ENCODE measurements at regions not wholly inside any gene's neighbourhood (a gene's known extent, or its start where the extent isn't known, plus 50 kb on each side); places are given as distances from the start of the nearest gene placed in this dataset.

DNA sequence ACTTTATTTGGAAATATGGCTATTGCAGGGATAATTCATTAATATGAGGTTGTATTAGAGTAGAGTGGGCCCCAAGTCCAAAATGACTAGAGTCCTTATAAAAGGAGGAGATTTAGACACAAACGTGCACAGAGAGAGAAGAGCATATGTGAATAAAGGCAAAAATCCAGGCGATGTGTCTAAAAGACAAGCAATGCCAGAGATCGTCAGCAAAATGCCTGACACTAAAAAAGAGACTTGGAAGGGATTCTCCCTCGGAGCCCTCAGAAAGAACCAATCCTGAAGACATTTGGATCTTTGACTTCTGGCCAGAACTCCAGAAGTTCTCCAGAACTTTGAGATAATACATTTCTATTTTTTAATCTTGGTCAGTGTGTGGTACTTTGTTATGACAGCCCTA, 472.1 kb downstream of the NLGN4X start:
- Histone ChIP-seq H3K4me3 (ENCODE audit: low read length) (no peak overlapping the region), H3K9me2 (ENCODE audit: insufficient read depth, low read length) (no peaks in the 10 kb centered on the region), H3K27me3 (ENCODE audit: insufficient read depth, low read depth, low read length) (no peaks in the 10 kb centered on the region), H3K27ac (ENCODE audit: low read length) (no peak overlapping the region), H3K9me3 (ENCODE audit: low read length) (no peaks in the 10 kb centered on the region), H3K4me2 (ENCODE audit: low read length) (no peak overlapping the region), H3K9ac (ENCODE audit: low read length) (no peak overlapping the region), H4K20me1 (ENCODE audit: insufficient read depth) (no peaks in the 10 kb centered on the region), H3F3A (ENCODE audit: insufficient read depth, low read length, poor library complexity, severe bottlenecking) (no peaks in the 10 kb centered on the region), H2AFZ (ENCODE audit: low read depth, low read length) (no peak overlapping the region), H3K79me2 (replicated peaks; ENCODE audit: insufficient read depth, low read length) (no peaks in the 10 kb centered on the region), H3K36me3 (ENCODE audit: insufficient read depth, low read length) (no peaks in the 10 kb centered on the region)
- no peak for TF ChIP-seq RAD21 (conservative IDR thresholded peaks at IDR 0.05)
- TF ChIP-seq MXI1 (conservative IDR thresholded peaks at IDR 0.05; ENCODE audit: poor library complexity, severe bottlenecking): no peak
- no peak for TF ChIP-seq CTCF (IDR thresholded peaks at IDR 0.05; ENCODE audit: poor library complexity, severe bottlenecking)
- no peak for TF ChIP-seq POLR2AphosphoS5 (IDR thresholded peaks at IDR 0.05)
- no peak for TF ChIP-seq REST (IDR thresholded peaks at IDR 0.05; ENCODE audit: borderline replicate concordance)
- no peak for TF ChIP-seq EP300 (conservative IDR thresholded peaks at IDR 0.05; ENCODE audit: poor library complexity, severe bottlenecking)
- no peak for TF ChIP-seq EZH2 (IDR thresholded peaks at IDR 0.05; ENCODE audit: borderline replicate concordance, insufficient read depth, low read length, poor library complexity, severe bottlenecking)
- no peak for TF ChIP-seq TAF1 (IDR thresholded peaks at IDR 0.05; ENCODE audit: low read depth)
- TF ChIP-seq SMC3 (conservative IDR thresholded peaks at IDR 0.05; ENCODE audit: poor library complexity): no peak

DNA sequence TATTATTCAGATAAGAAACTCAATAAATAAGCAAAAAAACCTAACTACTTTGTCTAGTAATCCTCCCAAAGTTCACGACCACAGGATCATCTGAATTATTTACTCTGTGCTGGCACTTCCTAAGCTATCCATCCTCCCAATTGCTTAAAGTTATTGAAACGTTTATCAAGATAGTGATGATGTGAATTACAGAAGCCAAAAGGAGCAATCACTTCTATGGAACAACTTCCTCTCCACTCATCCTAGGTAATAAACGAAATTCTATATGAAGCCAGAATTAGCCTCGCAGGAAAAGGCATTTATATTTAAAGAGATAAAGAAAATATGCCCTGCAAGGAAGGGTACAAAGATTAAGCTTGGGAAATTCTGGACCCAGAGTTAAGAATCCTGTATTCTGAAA, 475.4 kb downstream of the NLGN4X start:
- no peak for TF ChIP-seq RAD21 (conservative IDR thresholded peaks at IDR 0.05)
- TF ChIP-seq EZH2 (IDR thresholded peaks at IDR 0.05; ENCODE audit: borderline replicate concordance, insufficient read depth, low read length, poor library complexity, severe bottlenecking): no peak
- TF ChIP-seq CTCF (IDR thresholded peaks at IDR 0.05; ENCODE audit: poor library complexity, severe bottlenecking): no peak
- TF ChIP-seq TAF1 (IDR thresholded peaks at IDR 0.05; ENCODE audit: low read depth): no peak
- no peak for TF ChIP-seq EP300 (conservative IDR thresholded peaks at IDR 0.05; ENCODE audit: poor library complexity, severe bottlenecking)
- TF ChIP-seq MXI1 (conservative IDR thresholded peaks at IDR 0.05; ENCODE audit: poor library complexity, severe bottlenecking): no peak
- TF ChIP-seq POLR2AphosphoS5 (IDR thresholded peaks at IDR 0.05): no peak
- TF ChIP-seq SMC3 (conservative IDR thresholded peaks at IDR 0.05; ENCODE audit: poor library complexity): no peak
- TF ChIP-seq REST (IDR thresholded peaks at IDR 0.05; ENCODE audit: borderline replicate concordance): no peak
- H4K20me1 ChIP-seq (ENCODE audit: insufficient read depth): no peaks in the 10 kb centered on the region
- H3K4me2 ChIP-seq (ENCODE audit: low read length): no peak overlapping the region
- no peaks in the 10 kb centered on the region for H3K27me3 ChIP-seq (ENCODE audit: insufficient read depth, low read depth, low read length)
- H3F3A ChIP-seq (ENCODE audit: insufficient read depth, low read length, poor library complexity, severe bottlenecking): no peaks in the 10 kb centered on the region
- H3K79me2 ChIP-seq (replicated peaks; ENCODE audit: insufficient read depth, low read length): no peaks in the 10 kb centered on the region
- H2AFZ ChIP-seq (ENCODE audit: low read depth, low read length): no peak overlapping the region
- H3K9me3 ChIP-seq (ENCODE audit: low read length): no peaks in the 10 kb centered on the region
- H3K9ac ChIP-seq (ENCODE audit: low read length): no peak overlapping the region
- H3K36me3 ChIP-seq (ENCODE audit: insufficient read depth, low read length): no peaks in the 10 kb centered on the region
- H3K9me2 ChIP-seq (ENCODE audit: insufficient read depth, low read length): no peaks in the 10 kb centered on the region
- no peak overlapping the region for H3K27ac ChIP-seq (ENCODE audit: low read length)
- no peak overlapping the region for H3K4me3 ChIP-seq (ENCODE audit: low read length)

All from neural cell (in vitro differentiated cells).